ENCODE measurements at regions not wholly inside any gene's neighbourhood (a gene's known extent, or its start where the extent isn't known, plus 50 kb on each side); places are given as distances from the start of the nearest gene placed in this dataset.

GRCh38 chr2:8214036-8214615 lies 467.7 kb upstream of the ID2 start:
- no peak for TF ChIP-seq CTCF (IDR thresholded peaks at IDR 0.05; ENCODE audit: low read depth, low read length, missing input control)
- no peak for TF ChIP-seq TAF1 (conservative IDR thresholded peaks at IDR 0.05)
- TF ChIP-seq SP1 (IDR thresholded peaks at IDR 0.05): no peak
- TF ChIP-seq EGR1 (IDR thresholded peaks at IDR 0.05; ENCODE audit: low read depth in 2 of 2): no peak
- no peak for TF ChIP-seq REST (IDR thresholded peaks at IDR 0.05)
- no peak for TF ChIP-seq YY1 (IDR thresholded peaks at IDR 0.05)
- TF ChIP-seq GABPA (IDR thresholded peaks at IDR 0.05 in 1 of 2, conservative IDR thresholded peaks at IDR 0.05 in 1 of 2): no peak
- no peak for TF ChIP-seq MAX (IDR thresholded peaks at IDR 0.05)
- TF ChIP-seq RAD21 (IDR thresholded peaks at IDR 0.05): no peak
- no peak for TF ChIP-seq RXRA (IDR thresholded peaks at IDR 0.05)
